Keratinocyte (primary cell): ENCODE measurements at regions not wholly inside any gene's neighbourhood (a gene's known extent, or its start where the extent isn't known, plus 50 kb on each side); places are given as distances from the start of the nearest gene placed in this dataset.

Source experiments
- CTCF ChIP-seq, 3 experiments: IDR thresholded peaks in 1 of 3; conservative IDR thresholded peaks in 1 of 3; optimal IDR thresholded peaks in 1 of 3; 2 replicates in 2 of 3; 3 replicates in 1 of 3; pipeline versions ENCODE3 to v1.5.1; 2011; ENCODE audit warnings: low read length in 3 of 3, mild to moderate bottlenecking in 3 of 3, moderate library complexity in 2 of 3, control low read depth in 1 of 3, inconsistent platforms in 1 of 3; ENCODE audit not compliant: insufficient read depth in 2 of 3; ENCODE audit errors: extremely low read depth in 1 of 3
- EZH2 ChIP-seq: IDR thresholded peaks from one replicate; pipeline ENCODE4 v1.6.1; 2012; ENCODE audit warnings: inconsistent platforms, mild to moderate bottlenecking, low read length, moderate library complexity

- TF ChIP-seq CTCF (optimal IDR thresholded peaks at IDR 0.05 in 1 of 3, IDR thresholded peaks at IDR 0.05 in 1 of 3, conservative IDR thresholded peaks at IDR 0.05 in 1 of 3; ENCODE audit: extremely low read depth in 1 of 3, insufficient read depth in 2 of 3, low read length in 3 of 3), result no peak
- TF ChIP-seq EZH2, result no peak
Measured at GRCh38 chr20:63085151-63085861, 78.5 kb upstream of the BHLHE23 start.
